Smooth muscle cell (in vitro differentiated cells): ENCODE measurements at regions not wholly inside any gene's neighbourhood (a gene's known extent, or its start where the extent isn't known, plus 50 kb on each side); places are given as distances from the start of the nearest gene placed in this dataset.

Experiments used
- DNase-seq: peaks from one replicate; lab custom pipeline; 2025; ENCODE audit not compliant: unreplicated experiment; lab: John Stamatoyannopoulos, UW
- H2AFZ ChIP-seq: fragments of 200-600 bp; sonication (generic); 2 replicates; pipeline ENCODE4 v1.6.0; 2016; ENCODE audit warnings: antibody characterized with exemption, low read depth, mild to moderate bottlenecking
- H3F3A ChIP-seq: fragments of 200-600 bp; sonication (generic); 2 replicates; pipeline ENCODE4 v1.6.0; 2017; ENCODE audit warnings: antibody characterized with exemption, low read depth
- H3K27ac ChIP-seq: fragments of 200-600 bp; sonication (generic); 2 replicates; pipeline ENCODE4 v1.5.1; 2016; ENCODE audit warnings: low read depth, mild to moderate bottlenecking
- H3K27me3 ChIP-seq: fragments of 200-600 bp; sonication (generic); 2 replicates; pipeline ENCODE4 v1.6.1; 2016; ENCODE audit warnings: low read depth, mild to moderate bottlenecking
- H3K36me3 ChIP-seq: fragments of 200-600 bp; sonication (generic); 2 replicates; pipeline ENCODE4 v1.5.1; 2016; ENCODE audit warnings: low read depth
- H3K4me1 ChIP-seq: fragments of 200-600 bp; sonication (generic); 2 replicates; pipeline ENCODE4 v1.5.1; 2016; ENCODE audit warnings: low read depth
- H3K4me2 ChIP-seq: fragments of 200-600 bp; sonication (generic); 2 replicates; pipeline ENCODE4 v1.6.0; 2016; ENCODE audit warnings: mild to moderate bottlenecking
- H3K4me3 ChIP-seq: fragments of 200-600 bp; sonication (generic); 2 replicates; pipeline ENCODE4 v1.5.1; 2016; ENCODE audit warnings: mild to moderate bottlenecking
- H3K79me2 ChIP-seq: fragments of 200-600 bp; sonication (generic); 2 replicates; pipeline ENCODE4 v1.6.0; 2016; ENCODE audit warnings: low read depth, mild to moderate bottlenecking
- H3K9ac ChIP-seq: fragments of 200-600 bp; sonication (generic); 2 replicates; pipeline ENCODE4 v1.6.0; 2016; ENCODE audit warnings: low read depth
- H3K9me3 ChIP-seq: fragments of 200-600 bp; sonication (generic); replicated peaks from 2 replicates; pipeline ENCODE4 v1.5.1; 2016; ENCODE audit warnings: low read depth
- H4K20me1 ChIP-seq: fragments of 200-600 bp; sonication (generic); 2 replicates; pipeline ENCODE4 v1.6.0; 2016; ENCODE audit warnings: low read depth
- WGBS: methylation state at CpG from one replicate; pipeline ENCODE4 v1.1.7; 2016; ENCODE audit warnings: low lambda C conversion rate; 5-methylcytosine and 5-hydroxymethylcytosine counted together
- TF ChIP-seq, protein P1 (sequence below): fragments of 200-600 bp; sonication (generic); IDR thresholded peaks from 2 replicates; pipeline ENCODE4 v1.5.1; 2017; ENCODE audit warnings: borderline replicate concordance, mild to moderate bottlenecking, antibody characterized with exemption; ENCODE audit not compliant: insufficient read depth, poor library complexity, severe bottlenecking

DNA sequence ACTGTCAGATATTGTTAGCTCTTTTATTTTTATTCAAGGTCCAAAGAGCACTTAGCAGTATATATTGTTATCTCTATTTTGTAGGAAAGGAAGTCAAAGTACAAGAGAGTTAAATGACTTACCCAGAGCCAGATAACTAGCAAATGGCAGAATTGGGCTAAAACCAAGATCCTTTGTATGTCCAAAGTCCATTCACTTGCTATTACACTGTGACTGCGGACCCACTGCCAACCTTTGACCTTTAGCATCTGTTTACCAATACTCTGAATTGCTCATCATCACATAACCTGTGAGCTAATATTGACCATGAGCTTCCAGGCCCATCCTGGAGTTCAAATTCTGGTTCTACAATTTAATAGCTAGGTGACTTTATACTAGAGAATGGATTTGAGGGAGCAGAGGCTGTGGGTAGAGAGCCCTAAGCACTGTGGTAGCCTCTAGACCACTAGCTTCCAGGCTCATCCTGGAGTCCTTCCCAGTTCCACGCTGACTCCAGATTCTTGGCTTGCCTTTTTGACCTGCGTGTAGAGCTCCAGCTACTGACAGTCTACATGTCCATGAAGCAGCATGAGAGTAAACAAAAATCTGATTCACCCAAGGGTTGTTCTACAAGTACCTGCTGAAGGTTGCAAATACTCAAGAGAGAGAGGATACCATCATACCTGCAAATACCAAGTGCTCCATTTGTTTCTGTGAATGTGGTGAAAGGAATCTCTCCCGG, 424.0 kb downstream of the SH3GL2 start:
- H2AFZ ChIP-seq, result no peak overlapping the region
- peaks cover 55% of the 10 kb centered on the region for H3K27me3 ChIP-seq
- no peak for DNase-seq
- no peak overlapping the region for H3K9ac ChIP-seq
- H3K36me3 ChIP-seq, result no peaks in the 10 kb centered on the region
- H3K4me2 ChIP-seq, result no peak overlapping the region
- H3K4me1 ChIP-seq, result no peaks in the 10 kb centered on the region
- TF ChIP-seq, protein P1, sequence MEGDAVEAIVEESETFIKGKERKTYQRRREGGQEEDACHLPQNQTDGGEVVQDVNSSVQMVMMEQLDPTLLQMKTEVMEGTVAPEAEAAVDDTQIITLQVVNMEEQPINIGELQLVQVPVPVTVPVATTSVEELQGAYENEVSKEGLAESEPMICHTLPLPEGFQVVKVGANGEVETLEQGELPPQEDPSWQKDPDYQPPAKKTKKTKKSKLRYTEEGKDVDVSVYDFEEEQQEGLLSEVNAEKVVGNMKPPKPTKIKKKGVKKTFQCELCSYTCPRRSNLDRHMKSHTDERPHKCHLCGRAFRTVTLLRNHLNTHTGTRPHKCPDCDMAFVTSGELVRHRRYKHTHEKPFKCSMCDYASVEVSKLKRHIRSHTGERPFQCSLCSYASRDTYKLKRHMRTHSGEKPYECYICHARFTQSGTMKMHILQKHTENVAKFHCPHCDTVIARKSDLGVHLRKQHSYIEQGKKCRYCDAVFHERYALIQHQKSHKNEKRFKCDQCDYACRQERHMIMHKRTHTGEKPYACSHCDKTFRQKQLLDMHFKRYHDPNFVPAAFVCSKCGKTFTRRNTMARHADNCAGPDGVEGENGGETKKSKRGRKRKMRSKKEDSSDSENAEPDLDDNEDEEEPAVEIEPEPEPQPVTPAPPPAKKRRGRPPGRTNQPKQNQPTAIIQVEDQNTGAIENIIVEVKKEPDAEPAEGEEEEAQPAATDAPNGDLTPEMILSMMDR, result no peak
- 97% methylated on average over 4 of the region's 4 CpGs for WGBS
- H3F3A ChIP-seq, result no peaks in the 10 kb centered on the region
- no peaks in the 10 kb centered on the region for H4K20me1 ChIP-seq
- no peaks in the 10 kb centered on the region for H3K9me3 ChIP-seq
- no peaks in the 10 kb centered on the region for H3K79me2 ChIP-seq
- H3K27ac ChIP-seq, result no peak overlapping the region
- H3K4me3 ChIP-seq, result no peak overlapping the region

- Histone ChIP-seq H3F3A (no peaks in the 10 kb centered on the region), H2AFZ (no peak overlapping the region), H3K36me3 (no peaks in the 10 kb centered on the region), H4K20me1 (no peaks in the 10 kb centered on the region), H3K4me3 (no peak overlapping the region), H3K79me2 (no peaks in the 10 kb centered on the region), H3K4me2 (no peak overlapping the region), H3K9ac (no peak overlapping the region), H3K27me3 (peaks cover 70% of the 10 kb centered on the region), H3K27ac (no peak overlapping the region), H3K4me1 (no peaks in the 10 kb centered on the region), H3K9me3 (no peaks in the 10 kb centered on the region)
- no peak for DNase-seq
- TF ChIP-seq, protein P1, result no peak
- WGBS, result 91% methylated on average over 4 of the region's 4 CpGs
Observed at GRCh38 chr9:18006591-18006990, 427.7 kb downstream of the SH3GL2 start.

- Histone ChIP-seq H3K36me3 (no peaks in the 10 kb centered on the region), H3K9me3 (no peaks in the 10 kb centered on the region), H3K27ac (no peak overlapping the region), H2AFZ (no peak overlapping the region), H3K9ac (no peak overlapping the region), H3K27me3 (peaks cover 78% of the 10 kb centered on the region), H3K4me2 (no peak overlapping the region), H4K20me1 (no peaks in the 10 kb centered on the region), H3K4me1 (no peaks in the 10 kb centered on the region), H3K79me2 (no peaks in the 10 kb centered on the region), H3K4me3 (no peak overlapping the region), H3F3A (no peaks in the 10 kb centered on the region)
- no peak for DNase-seq
- TF ChIP-seq, protein P1, result no peak
Observed at GRCh38 chr9:18007621-18008020, 428.8 kb downstream of the SH3GL2 start.

- Histone ChIP-seq H3K9ac (no peak overlapping the region), H2AFZ (no peak overlapping the region), H3K79me2 (no peaks in the 10 kb centered on the region), H3K27me3 (peaks cover 77% of the 10 kb centered on the region), H3K9me3 (no peaks in the 10 kb centered on the region), H3K27ac (no peak overlapping the region), H3F3A (no peaks in the 10 kb centered on the region), H3K4me2 (no peak overlapping the region), H3K4me3 (no peak overlapping the region), H4K20me1 (no peaks in the 10 kb centered on the region), H3K4me1 (no peaks in the 10 kb centered on the region), H3K36me3 (no peaks in the 10 kb centered on the region)
- WGBS, result 86% methylated on average over 3 of the region's 3 CpGs
- no peak for DNase-seq
- TF ChIP-seq, protein P1, result no peak
Observed at GRCh38 chr9:18009902-18010301, 431.0 kb downstream of the SH3GL2 start.
